Activated CD8-positive, alpha-beta T cell treated with anti-CD3 and anti-CD28 coated beads, Interleukin-2, amount 10 ng/mL, durations not matched to agents 7 days and 5 days (primary cell): ENCODE measurements at regions not wholly inside any gene's neighbourhood (a gene's known extent, or its start where the extent isn't known, plus 50 kb on each side); places are given as distances from the start of the nearest gene placed in this dataset.
"Not testable (repeated sequence)": the region's sequence is repeated elsewhere in the genome, so short reads cannot be mapped to it uniquely, and the experiment has no call there.

ENCODE experiments used
- ATAC-seq: fragments of 150-1000 bp; cut with Tn5 transposase; one replicate; pipeline ENCODE4 v1.10.0; 2021; ENCODE audit warnings: moderate library complexity
- CTCF ChIA-PET: fragments of 350-600 bp; sonication (Branson Sonifier 250); formaldehyde crosslinking; loops from one replicate; lab custom pipeline; 2021; ENCODE audit warnings: antibody characterized with exemption; lab: Charles Lee
- POLR2A ChIA-PET: fragments of 350-600 bp; sonication (Branson Sonifier 250); formaldehyde crosslinking; loops from one replicate; lab custom pipeline; 2021; ENCODE audit warnings: antibody characterized with exemption; lab: Charles Lee
- DNase-seq: peaks from one replicate; pipeline ENCODE4 v3.0.0-alpha.2; 2020
- H3K27ac Mint-ChIP-seq: one replicate; pipeline ENCODE4 v1.8.0; 2021; ENCODE audit warnings: mild to moderate bottlenecking, mixed read lengths
- H3K27me3 Mint-ChIP-seq: one replicate; pipeline ENCODE4 v1.8.0; 2021; ENCODE audit warnings: low read depth, mixed read lengths
- H3K36me3 Mint-ChIP-seq: one replicate; pipeline ENCODE4 v1.8.0; 2021; ENCODE audit warnings: low read depth, mixed read lengths
- H3K4me1 Mint-ChIP-seq: one replicate; pipeline ENCODE4 v1.8.0; 2021; ENCODE audit warnings: low read depth, mixed read lengths
- H3K4me3 Mint-ChIP-seq: one replicate; pipeline ENCODE4 v1.8.0; 2021; ENCODE audit warnings: mild to moderate bottlenecking, mixed read lengths
- H3K9me3 Mint-ChIP-seq: one replicate; pipeline ENCODE4 v1.8.0; 2022; ENCODE audit warnings: mixed read lengths; ENCODE audit not compliant: insufficient read depth

DNA sequence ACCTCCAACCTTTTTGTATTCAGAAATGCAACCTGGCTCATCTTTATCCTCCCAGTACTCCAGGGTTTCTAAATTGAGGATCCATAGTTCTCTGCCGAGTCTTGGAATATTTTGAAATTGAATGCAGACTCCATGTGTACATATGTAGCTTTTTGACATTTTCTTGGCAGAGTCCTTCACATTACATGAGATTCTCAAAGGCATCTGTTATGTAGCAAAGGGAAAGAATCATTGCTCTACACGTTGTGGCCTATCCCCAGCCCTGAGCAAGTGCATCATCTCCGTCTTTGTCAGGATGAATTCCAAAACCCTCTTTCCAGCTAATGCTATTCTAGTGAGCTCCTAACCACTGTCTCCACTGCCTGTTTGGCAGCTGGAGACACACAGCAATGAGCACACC, 742.9 kb downstream of the DHX35 start:
- DNase-seq: no peak
- H3K27ac Mint-ChIP-seq: no peak overlapping the region
- no peak overlapping the region for H3K4me3 Mint-ChIP-seq
- no peak for ATAC-seq
- no peaks in the 10 kb centered on the region for H3K27me3 Mint-ChIP-seq
- peaks cover 5% of the 10 kb centered on the region for H3K4me1 Mint-ChIP-seq
- no peaks in the 10 kb centered on the region for H3K9me3 Mint-ChIP-seq
- ChIA-PET POLR2A (no interaction called here), CTCF (no interaction called here)
- no peaks in the 10 kb centered on the region for H3K36me3 Mint-ChIP-seq

DNA sequence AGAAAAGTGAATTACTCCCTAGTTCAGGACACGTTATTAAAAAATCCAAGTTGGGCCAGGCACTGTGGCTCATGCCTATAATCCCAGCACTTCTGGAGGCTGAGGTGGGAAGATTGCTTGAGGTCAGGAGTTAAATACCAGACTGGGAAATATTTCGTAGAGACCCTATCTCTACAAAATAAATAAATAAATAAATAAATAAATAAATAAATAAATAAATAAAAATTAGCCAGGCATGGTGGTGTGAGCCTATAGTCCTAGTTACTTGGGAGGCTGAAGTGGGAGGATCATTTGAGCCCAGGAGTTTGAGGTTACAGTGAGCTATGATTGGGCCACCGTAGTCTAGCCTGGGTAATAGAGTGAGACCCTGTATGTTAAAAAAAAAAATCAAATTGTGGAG, 741.2 kb downstream of the DHX35 start:
- POLR2A ChIA-PET, DNase-seq, H3K36me3 Mint-ChIP-seq, CTCF ChIA-PET, H3K9me3 Mint-ChIP-seq, H3K27ac Mint-ChIP-seq, H3K4me1 Mint-ChIP-seq, H3K4me3 Mint-ChIP-seq, H3K27me3 Mint-ChIP-seq, ATAC-seq: not testable (repeated sequence)

GRCh38 chr20:39702701-39703349, 740.7 kb downstream of the DHX35 start:
- Mint-ChIP-seq H3K4me3 (no peak overlapping the region), H3K9me3 (no peaks in the 10 kb centered on the region), H3K36me3 (no peaks in the 10 kb centered on the region), H3K27me3 (no peaks in the 10 kb centered on the region), H3K4me1 (peaks cover 5% of the 10 kb centered on the region), H3K27ac (no peak overlapping the region)
- ATAC-seq (no peak), DNase-seq (no peak)
- ChIA-PET CTCF (no interaction called here), POLR2A (no interaction called here)

GRCh38 chr20:39700528-39700927, 738.4 kb downstream of the DHX35 start:
- H3K36me3 Mint-ChIP-seq: no peaks in the 10 kb centered on the region
- ATAC-seq (no peak), DNase-seq (no peak)
- H3K27ac Mint-ChIP-seq: no peak overlapping the region
- POLR2A ChIA-PET: no interaction called here
- no peak overlapping the region for H3K4me3 Mint-ChIP-seq
- no peaks in the 10 kb centered on the region for H3K9me3 Mint-ChIP-seq
- peaks cover 5% of the 10 kb centered on the region for H3K4me1 Mint-ChIP-seq
- no peaks in the 10 kb centered on the region for H3K27me3 Mint-ChIP-seq
- CTCF ChIA-PET: no interaction called here

- ChIA-PET CTCF (no interaction called here), POLR2A (interaction anchor here (0.6 kb wide), 1 partner anchor 335 kb away, joined by 5 read pairs; no protein-coding TSS in a partner anchor)
- H3K9me3 Mint-ChIP-seq: no peaks in the 10 kb centered on the region
- ATAC-seq: no peak
- H3K4me1 Mint-ChIP-seq: peaks cover 5% of the 10 kb centered on the region
- H3K4me3 Mint-ChIP-seq: no peak overlapping the region
- H3K36me3 Mint-ChIP-seq: no peaks in the 10 kb centered on the region
- H3K27ac Mint-ChIP-seq: no peak overlapping the region
- no peaks in the 10 kb centered on the region for H3K27me3 Mint-ChIP-seq
- no peak for DNase-seq
Observed at GRCh38 chr20:39699166-39699725, 737.1 kb downstream of the DHX35 start.

GRCh38 chr20:39698752-39699151, 736.6 kb downstream of the DHX35 start:
- POLR2A ChIA-PET: interaction anchor here (0.5 to 0.6 kb wide), 2 partner anchors 335 to 1125 kb away, joined by 3 to 5 read pairs; no protein-coding TSS in a partner anchor
- ATAC-seq: no peak
- no peak overlapping the region for H3K4me3 Mint-ChIP-seq
- CTCF ChIA-PET: no interaction called here
- no peaks in the 10 kb centered on the region for H3K36me3 Mint-ChIP-seq
- H3K27me3 Mint-ChIP-seq: no peaks in the 10 kb centered on the region
- peaks cover 5% of the 10 kb centered on the region for H3K4me1 Mint-ChIP-seq
- DNase-seq: no peak
- H3K27ac Mint-ChIP-seq: no peak overlapping the region
- H3K9me3 Mint-ChIP-seq: no peaks in the 10 kb centered on the region

DNA sequence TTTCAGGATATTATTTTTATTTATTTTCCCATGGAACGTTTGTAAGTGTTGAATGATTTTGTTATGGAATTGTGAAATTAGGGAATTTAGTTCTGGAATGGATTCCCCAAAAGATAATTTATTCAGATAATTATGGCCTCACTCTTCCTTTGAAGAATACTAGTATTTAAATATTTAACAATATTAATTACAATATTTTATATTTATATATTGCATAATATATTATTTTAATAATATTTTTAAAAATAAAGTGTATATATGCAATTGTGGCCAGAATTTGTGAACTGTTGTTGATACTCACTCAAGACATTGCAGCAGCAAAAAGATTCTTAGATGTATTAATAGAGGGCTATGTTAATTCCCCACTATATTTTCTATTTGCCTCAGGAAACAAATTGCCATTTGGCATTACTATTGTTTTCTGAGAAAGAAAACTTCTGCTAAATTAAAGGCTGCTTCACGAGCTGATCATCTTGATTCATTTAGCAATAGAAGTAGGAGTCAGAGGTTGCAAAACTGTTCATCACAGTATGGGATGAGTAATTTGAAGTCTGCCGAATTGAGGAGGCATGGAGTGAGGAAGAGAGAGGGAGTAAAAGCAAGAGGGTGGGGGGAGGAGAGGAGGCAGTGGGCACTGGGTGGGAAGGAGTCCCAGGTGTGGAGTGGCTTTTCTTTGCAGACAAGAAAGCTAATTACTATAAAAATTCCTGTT, 729.2 kb downstream of the DHX35 start:
- Mint-ChIP-seq H3K36me3 (no peaks in the 10 kb centered on the region), H3K4me3 (no peak overlapping the region), H3K9me3 (no peaks in the 10 kb centered on the region), H3K27me3 (no peaks in the 10 kb centered on the region), H3K27ac (no peak overlapping the region), H3K4me1 (no peaks in the 10 kb centered on the region)
- no peak for DNase-seq
- ChIA-PET POLR2A (no interaction called here), CTCF (no interaction called here)
- no peak for ATAC-seq

GRCh38 chr20:39676857-39677391, 714.8 kb downstream of the DHX35 start:
- DNase-seq (no peak), ATAC-seq (no peak)
- H3K27me3 Mint-ChIP-seq: no peaks in the 10 kb centered on the region
- H3K4me3 Mint-ChIP-seq: no peak overlapping the region
- no peaks in the 10 kb centered on the region for H3K4me1 Mint-ChIP-seq
- CTCF ChIA-PET: no interaction called here
- no peak overlapping the region for H3K27ac Mint-ChIP-seq
- no peaks in the 10 kb centered on the region for H3K9me3 Mint-ChIP-seq
- no peaks in the 10 kb centered on the region for H3K36me3 Mint-ChIP-seq
- POLR2A ChIA-PET: no interaction called here

DNA sequence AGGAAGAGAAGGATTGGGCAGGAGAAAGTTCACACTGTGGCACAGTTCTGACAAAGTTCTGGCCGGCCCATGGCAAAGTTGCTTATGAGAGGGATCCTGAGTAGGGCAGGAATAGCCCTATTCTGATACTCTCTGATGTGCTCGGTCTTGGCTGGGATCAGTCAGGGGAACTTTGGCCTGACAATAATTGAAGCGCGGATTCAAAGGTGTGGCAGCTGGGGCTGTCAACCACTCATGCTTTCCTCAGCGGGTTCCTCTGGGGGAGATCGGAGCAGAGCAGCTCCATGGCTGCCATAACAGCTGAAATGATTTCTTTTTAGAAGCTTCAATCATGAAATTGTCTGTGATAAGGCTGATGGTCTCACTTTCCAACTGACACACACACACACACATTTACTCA, 714.1 kb downstream of the DHX35 start:
- Mint-ChIP-seq H3K9me3 (no peaks in the 10 kb centered on the region), H3K27ac (no peak overlapping the region), H3K36me3 (no peaks in the 10 kb centered on the region), H3K4me3 (no peak overlapping the region), H3K27me3 (no peaks in the 10 kb centered on the region), H3K4me1 (no peaks in the 10 kb centered on the region)
- ChIA-PET POLR2A (no interaction called here), CTCF (no interaction called here)
- DNase-seq (no peak), ATAC-seq (no peak)

DNA sequence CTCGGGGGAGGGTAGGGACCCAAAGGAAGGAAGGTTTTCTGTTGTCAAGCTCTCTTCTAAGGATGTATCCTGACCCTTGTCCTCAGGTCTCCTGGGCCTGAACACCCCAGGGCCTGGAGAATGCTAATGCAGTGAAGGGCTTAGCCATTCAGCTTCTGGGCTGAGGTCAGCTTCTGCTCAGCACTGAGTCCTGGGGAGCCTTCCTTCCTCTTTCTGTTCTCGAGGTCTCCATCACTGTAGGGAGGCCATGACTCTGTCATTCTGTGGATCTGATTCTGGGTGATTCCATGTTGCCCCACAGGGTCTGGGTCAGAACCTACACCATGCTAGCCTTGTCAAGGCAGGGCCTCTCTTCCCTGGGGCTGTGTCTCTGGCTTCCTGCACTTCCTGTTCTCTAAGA, 712.7 kb downstream of the DHX35 start:
- CTCF ChIA-PET: no interaction called here
- H3K36me3 Mint-ChIP-seq: no peaks in the 10 kb centered on the region
- no peaks in the 10 kb centered on the region for H3K4me1 Mint-ChIP-seq
- H3K4me3 Mint-ChIP-seq: no peak overlapping the region
- no peaks in the 10 kb centered on the region for H3K27me3 Mint-ChIP-seq
- H3K9me3 Mint-ChIP-seq: no peaks in the 10 kb centered on the region
- no peak overlapping the region for H3K27ac Mint-ChIP-seq
- ATAC-seq (no peak), DNase-seq (no peak)
- POLR2A ChIA-PET: no interaction called here

DNA sequence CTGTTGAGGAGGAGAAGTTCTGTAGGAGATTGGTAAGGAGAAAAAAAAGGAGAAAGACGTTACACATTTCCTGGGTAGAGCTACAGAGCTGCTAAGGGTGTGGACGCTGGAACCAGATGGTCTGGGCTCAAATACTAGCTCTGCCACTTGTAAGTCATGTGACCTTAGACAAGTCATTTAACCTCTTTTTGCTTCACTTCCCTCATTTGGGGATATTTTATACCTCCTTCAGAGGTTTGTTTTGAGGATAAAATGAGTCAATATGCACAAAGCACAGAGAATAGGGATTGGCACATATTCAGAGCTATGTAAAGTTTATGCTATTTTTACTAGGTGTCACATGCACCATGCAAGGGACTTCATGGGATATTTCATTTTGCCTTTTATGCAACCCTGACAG, 708.8 kb downstream of the DHX35 start:
- Mint-ChIP-seq H3K27me3 (no peaks in the 10 kb centered on the region), H3K36me3 (no peaks in the 10 kb centered on the region), H3K9me3 (peaks cover 3% of the 10 kb centered on the region), H3K4me1 (no peaks in the 10 kb centered on the region), H3K27ac (no peak overlapping the region), H3K4me3 (no peak overlapping the region)
- DNase-seq (no peak), ATAC-seq (no peak)
- CTCF ChIA-PET: no interaction called here
- POLR2A ChIA-PET: no interaction called here

DNA sequence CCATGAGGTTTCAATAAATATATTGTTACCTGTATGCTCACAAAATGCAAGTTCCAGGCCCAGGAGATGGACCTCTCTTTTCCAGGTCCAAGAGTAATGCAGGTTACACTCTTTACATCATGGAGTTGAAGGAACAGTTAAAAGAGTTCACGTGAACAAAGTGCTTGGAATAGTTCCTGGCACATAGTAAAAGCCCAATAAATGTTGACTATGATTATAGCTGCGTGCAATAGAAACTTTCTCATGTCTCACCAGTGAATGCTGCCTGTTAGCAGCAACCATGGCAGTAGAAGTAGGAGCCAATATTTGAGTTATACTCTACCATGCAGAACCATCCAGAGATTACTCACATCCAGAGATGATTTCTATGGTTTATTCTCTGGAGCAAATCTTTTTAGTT, 707.5 kb downstream of the DHX35 start:
- no peak for ATAC-seq
- H3K27me3 Mint-ChIP-seq: no peaks in the 10 kb centered on the region
- H3K27ac Mint-ChIP-seq: no peak overlapping the region
- no peaks in the 10 kb centered on the region for H3K4me1 Mint-ChIP-seq
- H3K9me3 Mint-ChIP-seq: peaks cover 6% of the 10 kb centered on the region
- ChIA-PET POLR2A (no interaction called here), CTCF (no interaction called here)
- no peak overlapping the region for H3K4me3 Mint-ChIP-seq
- no peaks in the 10 kb centered on the region for H3K36me3 Mint-ChIP-seq
- no peak for DNase-seq
